IPS DF 4.7 (cell line): ENCODE measurements at regions not wholly inside any gene's neighbourhood (a gene's known extent, or its start where the extent isn't known, plus 50 kb on each side); places are given as distances from the start of the nearest gene placed in this dataset.
"Not testable (repeated sequence)": the region's sequence is repeated elsewhere in the genome, so short reads cannot be mapped to it uniquely, and the experiment has no call there.

ENCODE experiments used
- DNase-seq: peaks from one replicate; pipeline ENCODE4 v3.0.0-alpha.2; 2013; ENCODE audit warnings: low spot score; ENCODE audit errors: extremely low read depth

DNA sequence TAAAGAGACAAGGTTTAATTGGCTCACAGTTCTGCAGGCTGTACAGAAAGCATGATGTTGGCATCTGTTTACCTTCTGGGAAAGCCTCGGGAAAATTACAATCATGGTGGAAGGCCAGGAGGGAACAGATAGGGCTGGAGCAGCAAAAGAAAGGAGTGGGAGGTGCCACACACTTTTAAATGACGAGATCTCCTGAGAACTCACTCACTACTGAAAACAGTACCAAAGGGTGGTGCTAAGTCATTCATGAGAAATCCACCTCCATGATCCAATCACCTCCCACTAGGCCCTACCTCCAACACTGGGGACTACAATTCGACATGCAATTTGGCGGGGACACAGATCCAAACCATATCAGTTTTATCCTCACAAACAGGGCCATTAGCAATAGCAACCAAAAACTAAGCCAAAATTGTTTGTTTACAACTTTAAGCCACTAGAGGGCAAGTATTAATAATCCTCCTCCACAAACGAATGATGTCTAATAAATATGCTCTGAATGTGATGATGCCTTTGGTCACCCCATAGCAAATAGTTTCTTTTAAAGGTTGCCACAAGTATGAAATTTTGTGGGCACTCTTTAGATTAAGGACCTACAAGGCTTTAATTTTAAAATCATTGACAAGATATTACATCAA is 129.2 kb upstream of the NRBF2 start:
- no peak for DNase-seq

DNA sequence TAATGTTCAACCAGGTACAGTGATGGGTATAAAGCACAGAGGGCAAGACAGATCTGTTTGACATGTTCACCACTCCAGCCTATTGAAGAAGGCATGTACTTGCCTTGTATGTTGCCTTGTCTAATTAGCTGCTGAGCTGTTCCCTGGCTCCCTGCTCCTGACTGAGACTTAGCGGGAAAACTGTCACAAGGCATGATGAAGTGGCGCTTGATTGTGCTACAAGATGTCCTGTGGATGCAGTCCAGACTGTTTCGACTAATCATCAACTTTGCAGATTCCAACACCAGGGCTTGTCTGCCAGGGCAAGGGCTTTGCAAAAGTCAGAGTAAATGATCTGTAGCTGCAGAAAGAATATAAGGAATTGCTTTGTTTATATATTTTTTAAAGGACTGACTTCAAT is 136.2 kb upstream of the NRBF2 start:
- no peak for DNase-seq

DNA sequence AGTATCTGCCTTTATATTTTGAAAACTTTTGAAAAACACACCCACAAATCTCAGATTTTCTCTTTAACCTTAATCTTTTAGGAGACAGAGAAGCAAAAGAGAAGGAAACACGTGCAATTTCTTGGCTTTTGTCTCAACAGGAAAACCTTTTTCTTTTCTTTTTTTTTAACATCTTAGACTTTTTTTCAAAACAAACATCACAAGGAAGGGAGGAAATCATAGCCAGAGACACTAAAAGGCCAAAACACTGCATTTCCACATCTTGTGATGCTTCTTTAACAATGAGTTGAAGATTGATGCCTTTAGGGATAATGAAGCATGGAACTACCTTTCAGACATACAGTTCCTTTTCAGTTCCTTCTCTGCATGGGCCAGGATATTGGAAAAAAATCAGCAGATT is 136.6 kb upstream of the NRBF2 start:
- DNase-seq, result no peak

DNA sequence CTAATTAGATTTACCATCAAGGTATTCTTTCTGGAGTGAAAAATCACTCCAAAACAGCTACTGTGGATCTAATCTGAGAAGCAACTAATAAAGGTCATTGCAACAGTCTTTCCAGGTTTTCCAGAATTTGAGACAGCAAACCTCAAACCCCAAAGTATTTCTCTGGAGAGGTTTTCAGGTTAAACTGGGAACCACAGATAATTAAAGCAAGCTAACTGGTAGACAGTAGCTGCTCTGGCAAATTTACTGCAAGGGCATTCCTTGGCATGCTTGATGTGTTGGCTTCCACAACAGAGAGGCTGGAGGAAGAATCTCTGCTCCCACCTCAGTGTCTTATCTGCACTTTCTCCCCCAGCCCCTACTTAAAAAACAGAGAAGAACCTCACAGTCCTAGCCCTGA is 140.0 kb upstream of the NRBF2 start:
- DNase-seq, result no peak

DNA sequence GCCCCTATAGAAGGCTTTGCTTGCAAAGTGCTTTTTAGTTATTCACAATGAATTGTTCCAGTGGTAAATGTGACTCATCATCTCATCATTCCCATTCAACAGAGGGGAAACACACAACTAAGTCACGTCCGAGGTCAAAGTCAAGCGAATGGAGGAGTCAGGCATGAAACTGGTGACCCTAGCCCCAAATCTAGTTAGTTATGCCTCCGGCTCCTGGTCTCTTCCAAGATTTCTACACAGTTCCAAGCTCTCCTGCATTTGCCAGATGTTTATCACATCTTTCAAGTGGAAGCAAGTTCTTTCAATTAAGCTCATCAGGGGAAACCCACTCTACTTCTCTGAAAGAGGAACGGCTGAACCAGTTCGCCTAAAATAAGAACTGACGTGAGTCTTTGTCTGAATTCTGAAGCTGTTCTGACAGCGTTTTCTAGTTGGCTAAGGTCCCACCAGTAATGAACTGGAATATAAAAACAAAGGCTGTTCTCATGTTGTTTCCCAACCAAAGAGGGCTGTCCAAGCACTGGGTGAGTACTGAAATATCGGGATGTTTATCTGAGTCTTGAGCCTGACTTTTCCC is 140.9 kb upstream of the NRBF2 start:
- DNase-seq, result no peak

DNA sequence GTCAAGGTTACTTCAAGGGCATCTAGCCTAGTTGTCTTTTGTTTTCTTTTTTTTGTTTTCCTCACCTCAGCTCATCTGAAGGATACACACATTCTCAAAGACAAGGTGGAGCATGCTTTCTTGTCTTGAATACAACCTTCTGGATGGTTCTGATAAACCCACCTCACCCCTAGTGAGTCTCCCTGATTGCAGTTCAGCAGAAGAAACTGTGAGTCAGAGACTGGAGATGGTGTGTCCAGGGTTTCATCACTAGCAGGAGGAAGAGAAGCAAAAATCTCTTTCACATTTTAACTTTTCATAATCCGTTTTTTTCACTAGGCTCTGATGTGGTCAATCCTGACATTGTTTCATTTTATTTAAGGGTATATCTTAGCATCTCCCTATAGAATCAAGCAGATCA is 143.0 kb upstream of the NRBF2 start:
- no peak for DNase-seq

DNA sequence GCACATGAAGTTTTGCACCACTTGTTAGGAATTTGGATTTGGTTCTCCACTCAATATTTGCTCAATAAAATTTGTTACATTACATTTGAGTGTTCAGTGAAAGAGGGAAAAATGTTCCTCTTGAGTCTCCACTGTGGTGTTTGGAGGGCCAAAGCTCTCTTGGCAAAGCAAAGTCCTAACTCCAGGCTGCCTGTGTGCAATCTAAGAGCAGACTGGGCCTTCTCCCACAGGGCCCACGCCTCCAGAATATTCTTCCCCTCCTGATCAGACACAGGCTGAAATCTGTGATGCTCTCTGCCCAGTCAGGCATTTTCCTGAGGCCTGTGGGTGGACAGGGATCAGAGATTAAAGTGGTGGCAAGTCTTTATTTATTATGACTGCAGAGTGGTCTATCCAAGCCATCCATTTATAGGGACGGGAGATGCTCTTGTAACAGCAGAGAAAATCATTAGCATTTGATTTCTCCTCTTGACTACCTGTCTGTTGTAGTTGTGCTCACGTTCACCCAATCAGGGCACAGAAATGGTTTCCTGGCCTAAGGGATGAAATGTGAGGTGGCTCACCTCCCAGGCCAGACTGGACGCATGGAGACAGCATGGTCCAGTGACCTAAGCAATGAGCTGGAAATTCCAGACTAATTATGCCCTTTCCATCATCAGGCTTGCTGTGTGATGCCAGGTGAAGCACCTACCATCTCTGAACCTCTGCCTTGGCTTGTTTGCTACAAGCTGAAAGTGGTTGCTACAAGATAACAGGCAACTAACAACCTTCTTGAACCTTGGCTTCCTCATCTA is 147.1 kb upstream of the NRBF2 start:
- DNase-seq, result no peak

DNA sequence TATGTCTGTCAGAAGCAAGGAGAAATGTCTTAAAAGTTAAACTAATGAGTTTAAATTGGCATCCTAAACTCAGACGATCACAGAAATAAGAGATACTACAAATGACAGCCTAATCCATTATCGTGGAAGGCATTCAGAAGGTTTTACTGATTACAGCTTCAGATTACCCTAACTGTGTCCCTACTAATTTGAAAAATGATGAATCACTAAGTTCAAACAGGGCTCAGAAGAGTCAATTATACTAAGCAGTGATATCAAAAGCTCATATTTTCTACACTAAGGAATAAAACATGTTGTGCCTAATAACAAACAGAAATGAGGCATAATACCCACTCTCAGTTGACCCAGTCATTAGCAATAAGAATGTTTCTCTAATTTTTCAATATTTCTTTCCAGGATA is 152.0 kb upstream of the NRBF2 start:
- DNase-seq, result no peak

DNA sequence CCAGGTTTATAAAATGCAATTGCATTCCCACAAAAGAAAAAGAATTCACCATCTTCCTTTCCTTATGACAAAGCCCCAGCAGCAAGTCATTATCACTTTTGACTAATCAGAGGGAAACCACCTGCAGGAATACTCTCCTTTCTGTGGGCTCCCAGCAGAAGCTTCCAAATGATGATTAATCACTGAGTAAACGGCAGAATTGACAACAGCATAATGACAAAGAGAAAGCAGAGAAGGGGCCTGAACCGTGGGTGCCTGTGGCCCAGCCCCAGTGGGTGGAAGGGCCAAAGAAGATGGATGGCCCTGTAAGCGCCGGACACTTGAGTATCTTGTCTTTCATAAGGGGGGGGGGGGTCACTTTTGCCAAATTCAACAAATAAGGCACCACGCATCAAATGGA is 152.4 kb upstream of the NRBF2 start:
- no peak for DNase-seq

DNA sequence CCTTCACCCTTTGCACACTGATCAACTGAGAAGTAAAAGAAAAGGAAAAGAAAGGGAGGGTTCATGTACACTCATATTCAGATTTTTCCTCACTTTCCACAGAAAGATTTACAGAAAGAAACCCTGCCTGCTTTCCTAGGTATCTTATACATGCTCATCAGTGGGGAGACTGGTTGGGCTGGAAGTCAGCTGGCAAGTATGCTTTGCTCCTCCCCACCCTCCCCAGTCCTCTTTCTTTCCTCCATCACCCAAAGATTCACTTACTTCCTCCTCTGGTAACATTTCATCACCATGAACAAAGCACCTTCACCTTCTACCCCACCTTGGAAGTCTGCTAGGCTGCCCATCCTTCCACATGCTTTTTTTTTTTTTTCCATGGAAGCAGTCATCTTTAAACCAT is 153.2 kb upstream of the NRBF2 start:
- DNase-seq, result no peak

DNA sequence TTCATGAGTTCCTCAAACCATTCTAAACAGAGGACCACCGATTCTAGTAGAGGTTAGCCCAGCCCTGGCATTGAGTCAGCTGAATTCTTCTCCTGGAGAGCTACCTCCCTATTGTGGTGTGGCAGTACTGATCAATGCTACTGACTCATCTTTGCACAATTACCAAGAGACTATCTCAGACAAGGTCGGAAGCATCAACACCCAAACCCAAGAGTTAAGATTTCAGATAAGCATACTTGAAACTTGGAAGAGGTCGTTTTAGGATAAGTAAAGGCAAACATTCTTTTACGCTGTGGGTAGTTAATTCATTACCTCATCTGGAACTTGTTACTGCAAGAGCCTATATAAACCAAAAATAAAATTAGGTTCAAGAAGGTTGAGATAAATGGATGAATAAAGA is 154.6 kb upstream of the NRBF2 start:
- DNase-seq, result no peak

DNA sequence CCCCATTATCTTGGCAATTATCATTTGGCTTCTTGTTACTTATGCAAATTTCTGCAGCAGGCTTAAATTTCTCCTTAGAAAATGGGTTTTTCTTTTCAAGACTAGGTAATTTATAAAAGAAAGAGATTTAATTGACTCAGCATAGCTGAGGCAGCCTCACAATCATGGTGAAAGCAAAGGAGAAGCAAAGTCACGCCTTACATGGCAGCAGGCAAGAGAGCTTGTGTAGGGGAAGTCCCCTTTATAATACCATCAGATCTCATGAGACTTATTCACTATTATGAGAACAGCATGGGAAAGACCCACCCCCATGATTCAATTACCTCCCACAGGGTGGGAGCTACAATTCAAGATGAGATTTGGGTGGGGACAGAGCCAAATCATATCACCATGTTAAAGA is 158.3 kb upstream of the NRBF2 start:
- DNase-seq, result not testable (repeated sequence)

DNA sequence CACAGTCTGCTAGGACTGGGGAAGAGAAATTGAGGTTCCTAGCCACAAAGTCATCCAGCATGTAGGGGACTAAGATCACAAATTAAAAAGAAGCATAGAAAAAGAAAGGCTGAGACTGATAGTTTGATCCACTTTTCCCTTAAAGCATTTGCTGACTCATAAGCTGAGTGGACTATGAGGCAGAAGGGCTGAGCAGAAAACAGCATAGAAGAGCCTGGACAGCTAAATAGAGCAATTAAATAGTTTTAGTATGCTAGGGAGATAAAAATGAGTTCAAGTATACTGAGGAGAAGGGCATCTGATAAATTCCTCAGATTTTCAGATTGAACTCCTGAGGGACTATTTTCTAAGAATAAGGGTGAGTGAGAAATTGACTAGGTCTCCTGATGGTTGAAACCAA is 155.9 kb upstream of the EGR2 start:
- DNase-seq, result no peak

DNA sequence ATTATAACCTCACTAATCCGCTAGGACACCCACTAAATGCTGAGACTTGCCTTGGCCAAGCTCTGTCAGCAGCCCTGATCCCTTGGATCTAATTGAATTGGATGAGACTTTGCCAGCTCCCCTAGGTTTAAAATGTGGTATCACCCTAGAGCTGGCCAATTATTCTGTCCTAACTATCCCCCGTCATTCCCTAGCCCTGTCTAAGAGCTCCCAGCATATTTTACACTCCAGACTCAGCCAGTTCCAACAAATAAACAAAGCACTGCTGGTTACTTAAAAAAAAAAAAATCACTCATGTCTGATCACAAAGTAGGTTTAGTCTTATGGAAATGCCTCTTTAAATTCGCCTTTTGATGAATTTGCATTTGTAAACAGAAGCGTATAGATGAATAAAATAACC is 147.9 kb upstream of the EGR2 start:
- DNase-seq, result no peak

DNA sequence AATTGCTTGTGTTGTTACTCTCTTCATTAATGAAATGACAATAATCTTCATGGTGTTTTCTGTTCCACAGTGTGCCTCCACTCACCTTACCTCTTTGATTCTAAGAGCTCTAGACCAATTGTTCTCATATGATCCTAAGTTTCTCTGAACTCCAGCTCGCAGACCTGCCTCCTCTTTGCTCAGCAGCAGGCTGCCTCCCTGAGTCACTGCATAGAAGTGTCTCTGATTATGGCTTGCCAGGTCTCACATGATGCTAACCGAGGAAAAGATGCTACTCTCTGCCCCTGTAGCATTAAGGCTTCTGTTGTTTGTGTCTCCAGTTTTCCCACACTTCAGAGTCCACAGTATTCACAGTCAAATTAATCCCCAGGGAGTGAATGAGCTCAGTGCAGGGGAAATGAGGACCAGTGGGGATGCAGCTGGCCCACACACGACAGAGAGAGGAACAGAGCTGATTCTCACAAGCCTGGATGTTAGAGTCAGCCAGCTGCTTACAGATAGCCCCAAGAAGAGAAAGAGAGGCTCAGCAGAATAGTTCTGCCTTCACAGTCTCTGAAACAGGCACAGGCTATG is 145.9 kb upstream of the EGR2 start:
- DNase-seq, result no peak

DNA sequence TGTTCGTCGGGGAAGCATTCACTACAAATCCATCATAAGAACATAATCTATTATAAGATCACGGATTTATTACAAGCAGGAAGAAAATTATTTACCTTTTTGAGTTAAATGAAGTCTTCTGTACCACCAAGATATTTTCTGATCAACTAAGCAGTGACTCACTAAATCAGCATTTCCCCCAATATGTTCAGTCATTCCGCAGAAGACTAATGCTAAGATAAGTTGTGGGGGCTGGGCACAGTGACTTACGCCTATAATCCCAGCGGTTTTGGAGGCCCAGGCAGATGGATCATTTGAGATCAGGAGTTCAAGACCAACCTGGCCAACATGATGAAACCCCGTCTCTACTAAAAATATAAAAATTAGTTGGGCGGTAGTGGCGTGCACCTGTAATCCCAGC is 144.2 kb upstream of the EGR2 start:
- no peak for DNase-seq

DNA sequence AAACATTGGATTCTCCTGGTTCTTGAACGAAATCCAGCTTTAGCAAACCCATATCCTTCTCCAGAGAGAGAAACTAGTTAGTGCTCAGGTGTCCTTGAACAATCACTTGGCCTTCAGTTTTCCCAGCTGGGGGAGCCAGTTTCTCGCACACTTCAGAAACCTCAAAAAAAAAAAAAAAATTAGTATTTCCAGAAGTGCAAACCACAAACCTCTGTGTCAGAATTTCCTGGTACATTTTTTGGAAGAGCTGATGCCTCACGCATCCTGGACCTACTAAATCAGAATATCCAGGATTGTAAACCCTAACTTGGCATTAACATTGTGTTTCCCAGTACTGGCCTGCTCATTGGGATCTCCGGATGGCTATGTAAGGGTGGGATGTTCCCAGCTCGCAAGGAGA is 143.4 kb upstream of the EGR2 start:
- DNase-seq, result no peak

DNA sequence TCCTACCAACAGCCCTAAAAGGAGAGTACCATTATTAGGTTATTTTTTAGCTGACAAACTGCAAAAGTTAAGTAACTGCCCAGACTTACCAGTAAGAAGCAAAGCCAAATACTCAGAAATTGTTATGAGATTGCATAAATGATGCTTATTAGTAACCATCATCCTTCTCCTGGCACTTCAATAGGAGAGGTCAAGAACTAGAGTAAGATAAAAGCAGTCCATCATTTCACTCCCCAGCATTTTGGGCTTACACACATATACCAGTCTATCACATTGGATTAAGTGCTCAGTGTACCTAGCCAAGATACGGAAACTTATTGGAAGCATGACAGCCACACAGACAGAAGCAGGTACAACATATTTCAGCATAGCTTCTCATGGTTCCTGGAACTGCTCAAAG is 142.8 kb upstream of the EGR2 start:
- no peak for DNase-seq

DNA sequence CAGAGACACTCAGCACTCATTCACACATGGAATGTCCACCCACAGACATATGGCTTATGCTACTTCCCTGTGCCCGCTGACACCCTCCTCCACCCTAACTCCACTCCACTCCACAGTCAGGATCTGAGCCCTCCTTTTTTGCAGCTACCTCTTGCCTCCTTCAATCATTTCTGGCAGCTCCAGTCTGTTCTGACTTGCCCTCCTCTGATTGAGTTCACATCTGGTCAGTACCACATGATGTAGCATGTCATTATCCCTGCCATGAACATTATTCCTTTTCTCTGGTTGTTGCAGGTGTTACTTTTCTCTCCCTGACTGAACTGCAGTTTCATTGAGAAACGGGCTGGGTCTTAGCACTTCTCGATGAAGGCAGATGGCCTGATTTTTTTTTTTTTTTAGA is 130.1 kb upstream of the EGR2 start:
- DNase-seq, result no peak

DNA sequence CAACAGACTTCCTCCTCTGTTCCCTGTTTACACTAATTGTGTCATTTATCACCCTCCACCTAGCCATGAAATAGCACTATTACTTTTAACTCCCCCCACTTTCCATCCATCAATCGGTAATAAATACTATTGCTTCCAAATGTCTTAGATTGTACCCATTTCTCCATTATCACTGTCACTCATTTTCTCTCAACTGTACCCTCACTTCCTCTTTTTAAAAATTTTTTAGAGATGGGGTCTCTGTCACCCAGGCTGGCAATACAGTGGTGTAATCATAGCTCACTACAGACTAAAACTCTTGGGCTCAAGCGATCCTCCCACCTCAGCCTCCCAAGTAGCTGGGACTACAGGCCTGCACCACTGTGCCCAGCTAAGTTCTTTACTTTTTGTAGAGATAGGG is 123.5 kb upstream of the EGR2 start:
- no peak for DNase-seq

DNA sequence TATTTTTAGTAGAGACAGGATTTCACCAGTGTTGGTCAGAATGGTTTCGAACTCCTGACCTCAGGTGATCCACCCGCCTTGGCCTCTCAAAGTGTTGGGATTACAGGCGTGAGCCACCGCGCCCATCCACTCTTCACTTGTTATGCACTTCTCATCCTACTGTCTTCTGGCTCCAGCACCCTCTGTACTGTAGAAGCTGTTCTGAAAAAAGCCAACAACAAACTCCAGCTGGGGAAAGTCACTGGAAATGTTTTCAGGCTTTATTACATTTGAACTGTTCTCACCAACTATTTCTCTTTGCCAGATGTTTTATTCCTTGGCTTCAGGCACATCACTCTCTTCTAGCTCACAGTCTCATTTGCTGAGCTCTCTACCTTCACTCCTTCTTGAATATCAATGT is 122.5 kb upstream of the EGR2 start:
- DNase-seq, result no peak

DNA sequence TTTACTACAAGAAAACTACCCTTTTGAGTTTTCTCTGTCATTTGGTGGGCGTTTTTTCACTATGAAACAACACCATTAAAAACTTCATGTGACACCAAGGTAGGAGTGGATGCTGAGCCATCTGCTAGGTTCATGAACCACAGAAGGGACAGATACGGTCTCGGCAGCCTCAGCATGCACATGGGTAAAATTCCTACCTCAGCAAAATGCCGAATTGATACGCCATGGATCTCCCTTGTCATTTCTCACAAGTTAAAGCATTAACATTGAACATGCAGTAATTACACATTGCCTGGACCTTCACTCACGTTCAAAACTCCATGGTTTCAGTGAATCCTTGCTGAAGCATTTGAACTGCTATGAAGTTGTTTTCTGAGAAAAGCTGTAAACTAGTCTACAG is 121.5 kb upstream of the EGR2 start:
- DNase-seq, result no peak

DNA sequence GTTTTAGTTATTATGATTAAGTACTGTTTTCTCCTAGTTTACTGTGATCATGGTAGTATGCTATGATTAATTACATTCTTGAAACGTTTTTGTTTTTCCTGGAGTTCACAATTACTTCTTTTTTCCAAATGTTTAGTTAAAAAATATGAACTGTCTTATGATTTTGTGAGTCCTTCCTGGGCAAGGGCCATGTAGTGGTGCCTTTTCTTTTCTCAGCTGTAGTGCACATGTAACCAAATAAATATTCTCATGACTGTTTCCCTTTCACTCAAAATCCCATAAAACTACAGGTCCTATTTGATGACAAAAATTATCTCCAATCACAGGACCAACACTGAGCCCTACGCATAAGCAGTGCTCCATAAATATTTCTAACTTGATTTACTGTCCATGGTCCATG is 118.9 kb upstream of the EGR2 start:
- DNase-seq, result no peak
